ENCODE measurements at regions not wholly inside any gene's neighbourhood (a gene's known extent, or its start where the extent isn't known, plus 50 kb on each side); places are given as distances from the start of the nearest gene placed in this dataset.

DNA sequence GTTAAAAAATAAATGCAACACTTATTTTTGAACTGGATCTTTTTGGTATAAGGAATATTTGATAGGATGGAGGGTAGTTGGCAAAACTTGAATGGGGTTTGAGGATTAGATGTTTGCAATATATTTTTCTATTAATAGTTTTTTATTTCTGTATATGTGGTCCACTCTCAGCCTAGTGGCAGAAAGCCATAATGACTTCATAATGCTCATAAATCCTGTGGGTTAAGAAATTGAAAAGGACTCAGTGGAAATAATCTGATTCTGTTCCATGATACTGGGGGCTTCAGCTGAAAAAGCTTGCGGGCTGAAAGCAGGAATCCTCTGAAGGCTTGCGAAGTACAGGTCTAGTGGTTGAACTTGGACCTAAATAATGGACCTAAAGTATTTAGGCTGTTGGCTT is 1028.6 kb upstream of the PRMT6 start:
- no peaks in the 10 kb centered on the region for H3K36me3 Mint-ChIP-seq

GRCh38 chr1:106037526-106037925 is 1018.9 kb upstream of the PRMT6 start:
- no peak overlapping the region for H3K27ac ChIP-seq (ENCODE audit: low read depth in 1 of 2, low read length in 2 of 2)
- H3K9me3 Mint-ChIP-seq: peaks cover 0 to 2% (median 0%) of the 10 kb centered on the region in 7 donors
- H3K4me3 Mint-ChIP-seq: no peak overlapping the region

More for the DNA sequence above, 1028.6 kb upstream of the PRMT6 start:
- no peak overlapping the region for H2AFZ ChIP-seq (ENCODE audit: insufficient read depth, low read depth, low read length, poor library complexity, severe bottlenecking)
- no peak overlapping the region for H3K9ac ChIP-seq (ENCODE audit: insufficient read depth, low read length, poor library complexity, severe bottlenecking)
- Mint-ChIP-seq H3K9me3 (peaks cover 0 to 1% (median 0%) of the 10 kb centered on the region in 7 donors), H3K4me1 (no peaks in the 10 kb centered on the region), H3K27ac (no peak overlapping the region), H3K4me3 (no peak overlapping the region), H3K27me3 (ENCODE audit: low read depth in 3 of 3) (no peaks in the 10 kb centered on the region)
- H3K4me1 ChIP-seq (ENCODE audit: control insufficient read depth in 1 of 2, insufficient read depth in 2 of 2, low read length in 2 of 2): no peaks in the 10 kb centered on the region
- H3K4me2 ChIP-seq (replicated peaks; ENCODE audit: extremely low read depth, low read length, poor library complexity, severe bottlenecking): no peak overlapping the region
- no peaks in the 10 kb centered on the region for H3K9me3 ChIP-seq (replicated peaks in 1 of 2; ENCODE audit: control insufficient read depth in 1 of 2, insufficient read depth in 1 of 2, low read length in 2 of 2)
- TF ChIP-seq, protein P1, sequence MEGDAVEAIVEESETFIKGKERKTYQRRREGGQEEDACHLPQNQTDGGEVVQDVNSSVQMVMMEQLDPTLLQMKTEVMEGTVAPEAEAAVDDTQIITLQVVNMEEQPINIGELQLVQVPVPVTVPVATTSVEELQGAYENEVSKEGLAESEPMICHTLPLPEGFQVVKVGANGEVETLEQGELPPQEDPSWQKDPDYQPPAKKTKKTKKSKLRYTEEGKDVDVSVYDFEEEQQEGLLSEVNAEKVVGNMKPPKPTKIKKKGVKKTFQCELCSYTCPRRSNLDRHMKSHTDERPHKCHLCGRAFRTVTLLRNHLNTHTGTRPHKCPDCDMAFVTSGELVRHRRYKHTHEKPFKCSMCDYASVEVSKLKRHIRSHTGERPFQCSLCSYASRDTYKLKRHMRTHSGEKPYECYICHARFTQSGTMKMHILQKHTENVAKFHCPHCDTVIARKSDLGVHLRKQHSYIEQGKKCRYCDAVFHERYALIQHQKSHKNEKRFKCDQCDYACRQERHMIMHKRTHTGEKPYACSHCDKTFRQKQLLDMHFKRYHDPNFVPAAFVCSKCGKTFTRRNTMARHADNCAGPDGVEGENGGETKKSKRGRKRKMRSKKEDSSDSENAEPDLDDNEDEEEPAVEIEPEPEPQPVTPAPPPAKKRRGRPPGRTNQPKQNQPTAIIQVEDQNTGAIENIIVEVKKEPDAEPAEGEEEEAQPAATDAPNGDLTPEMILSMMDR (IDR thresholded peaks at IDR 0.05): no peak
- no peaks in the 10 kb centered on the region for H3K36me3 ChIP-seq (replicated peaks in 1 of 2; ENCODE audit: control insufficient read depth in 1 of 2, insufficient read depth in 2 of 2, low read length in 2 of 2)
- intact Hi-C loops (cut with micrococcal nuclease): no loop called here
- H3K4me3 ChIP-seq (replicated peaks in 1 of 3; ENCODE audit: low read depth in 2 of 3, low read length in 3 of 3): no peak overlapping the region
- no peak overlapping the region for H3K27ac ChIP-seq (ENCODE audit: low read depth in 1 of 2, low read length in 2 of 2)
- H3K27me3 ChIP-seq (ENCODE audit: control insufficient read depth in 2 of 2, insufficient read depth in 2 of 2, low read length in 2 of 2): no peaks in the 10 kb centered on the region
- 83% methylated on average over 1 of the region's 2 CpGs for WGBS (ENCODE audit: insufficient coverage)
- no peak for DNase-seq
- H4K20me1 ChIP-seq (ENCODE audit: insufficient read depth, low read length): no peaks in the 10 kb centered on the region
- no peaks in the 10 kb centered on the region for H3K79me2 ChIP-seq (ENCODE audit: insufficient read depth, low read length)

More at GRCh38 chr1:106037526-106037925, 1018.9 kb upstream of the PRMT6 start:
- no peak overlapping the region for H3K4me2 ChIP-seq (replicated peaks; ENCODE audit: extremely low read depth, low read length, poor library complexity, severe bottlenecking)
- no peak overlapping the region for H3K4me3 ChIP-seq (replicated peaks in 1 of 3; ENCODE audit: low read depth in 2 of 3, low read length in 3 of 3)
- H2AFZ ChIP-seq (ENCODE audit: insufficient read depth, low read depth, low read length, poor library complexity, severe bottlenecking): no peak overlapping the region
- no peak overlapping the region for H3K9ac ChIP-seq (ENCODE audit: insufficient read depth, low read length, poor library complexity, severe bottlenecking)
- no peaks in the 10 kb centered on the region for H4K20me1 ChIP-seq (ENCODE audit: insufficient read depth, low read length)
- intact Hi-C loops (cut with micrococcal nuclease): no loop called here
- Mint-ChIP-seq H3K4me1 (no peaks in the 10 kb centered on the region), H3K27ac (no peak overlapping the region), H3K36me3 (no peaks in the 10 kb centered on the region), H3K27me3 (ENCODE audit: low read depth in 3 of 3) (no peaks in the 10 kb centered on the region)
- H3K79me2 ChIP-seq (ENCODE audit: insufficient read depth, low read length): no peaks in the 10 kb centered on the region
- no peak for DNase-seq
- no peaks in the 10 kb centered on the region for H3K27me3 ChIP-seq (ENCODE audit: control insufficient read depth in 2 of 2, insufficient read depth in 2 of 2, low read length in 2 of 2)
- no peaks in the 10 kb centered on the region for H3K36me3 ChIP-seq (replicated peaks in 1 of 2; ENCODE audit: control insufficient read depth in 1 of 2, insufficient read depth in 2 of 2, low read length in 2 of 2)
- no peaks in the 10 kb centered on the region for H3K4me1 ChIP-seq (ENCODE audit: control insufficient read depth in 1 of 2, insufficient read depth in 2 of 2, low read length in 2 of 2)
- TF ChIP-seq, protein P1 (IDR thresholded peaks at IDR 0.05): no peak
- peaks cover 0 to 2% of the 10 kb centered on the region in 2 donors for H3K9me3 ChIP-seq (replicated peaks in 1 of 2; ENCODE audit: control insufficient read depth in 1 of 2, insufficient read depth in 1 of 2, low read length in 2 of 2)
